H9 (cell line): ENCODE measurements at regions not wholly inside any gene's neighbourhood (a gene's known extent, or its start where the extent isn't known, plus 50 kb on each side); places are given as distances from the start of the nearest gene placed in this dataset.

Experiments
- DNase-seq: peaks from one replicate; pipeline ENCODE4 v3.0.0-alpha.2; 2017
- H2AFZ ChIP-seq: one replicate; pipeline ENCODE4 v1.6.1; 2013; ENCODE audit warnings: mild to moderate bottlenecking, low read length, control low read depth, moderate library complexity
- H2AK5ac ChIP-seq: 2 replicates; pipeline ENCODE4 v1.6.1; 2013; ENCODE audit warnings: low read length, control low read depth, mixed read lengths; ENCODE audit not compliant: insufficient read length
- H2BK120ac ChIP-seq: one replicate; pipeline ENCODE4 v1.6.1; 2013; ENCODE audit warnings: low read depth, mild to moderate bottlenecking, low read length, control low read depth, inconsistent platforms; ENCODE audit not compliant: poor library complexity, severe bottlenecking
- H2BK12ac ChIP-seq: 2 replicates; pipeline ENCODE4 v1.6.1; 2013; ENCODE audit warnings: low read length, control low read depth, mixed read lengths, low read depth; ENCODE audit not compliant: insufficient read length
- H2BK15ac ChIP-seq: 2 replicates; pipeline ENCODE4 v1.6.1; 2013; ENCODE audit warnings: low read depth, low read length, control low read depth
- H2BK20ac ChIP-seq: one replicate; pipeline ENCODE4 v1.6.1; 2013; ENCODE audit warnings: low read depth, mild to moderate bottlenecking, low read length, control low read depth, inconsistent platforms; ENCODE audit not compliant: poor library complexity, severe bottlenecking
- H2BK5ac ChIP-seq: 2 replicates; pipeline ENCODE4 v1.6.1; 2013; ENCODE audit warnings: low read length, control low read depth, mixed read lengths; ENCODE audit not compliant: insufficient read length
- H3K14ac ChIP-seq: 2 replicates; pipeline ENCODE4 v1.6.1; 2013; ENCODE audit warnings: low read length, control low read depth; ENCODE audit not compliant: insufficient read depth
- H3K18ac ChIP-seq: 2 replicates; pipeline ENCODE4 v1.6.1; 2013; ENCODE audit warnings: low read depth, mild to moderate bottlenecking, mixed read lengths, low read length, control low read depth; ENCODE audit not compliant: insufficient read length
- H3K23ac ChIP-seq: 2 replicates; pipeline ENCODE4 v1.6.1; 2013; ENCODE audit warnings: low read length, control low read depth, mixed read lengths, low read depth; ENCODE audit not compliant: insufficient read length
- H3K23me2 ChIP-seq: 2 replicates; pipeline ENCODE4 v1.6.1; 2013; ENCODE audit warnings: low read depth, mild to moderate bottlenecking, mixed read lengths, low read length, control low read depth; ENCODE audit not compliant: insufficient read length, poor library complexity, severe bottlenecking
- H3K27ac ChIP-seq: 2 replicates; pipeline ENCODE4 v1.5.1; 2013; ENCODE audit warnings: low read length, control low read depth, mixed read lengths, low read depth; ENCODE audit not compliant: insufficient read length
- H3K27me3 ChIP-seq: 2 replicates; pipeline ENCODE4 v1.6.1; 2013; ENCODE audit warnings: low read length, control low read depth, inconsistent platforms; ENCODE audit not compliant: insufficient read depth
- H3K4ac ChIP-seq: 2 replicates; pipeline ENCODE4 v1.6.1; 2013; ENCODE audit warnings: low read depth, mild to moderate bottlenecking, control low read depth, inconsistent platforms, low read length, moderate library complexity
- H3K4me1 ChIP-seq: 2 replicates; pipeline ENCODE4 v1.6.1; 2013; ENCODE audit warnings: low read length, control low read depth, inconsistent platforms; ENCODE audit not compliant: insufficient read depth
- H3K4me2 ChIP-seq: 2 replicates; pipeline ENCODE4 v1.6.1; 2013; ENCODE audit warnings: low read length, control low read depth, mixed read lengths; ENCODE audit not compliant: insufficient read length, insufficient read depth
- H3K56ac ChIP-seq: 2 replicates; pipeline ENCODE4 v1.6.1; 2013; ENCODE audit warnings: low read depth, mild to moderate bottlenecking, mixed read lengths, low read length, control low read depth; ENCODE audit not compliant: insufficient read length
- H3K79me1 ChIP-seq: 2 replicates; pipeline ENCODE4 v1.6.1; 2013; ENCODE audit warnings: low read depth, mild to moderate bottlenecking, moderate library complexity, low read length, control low read depth, inconsistent platforms; ENCODE audit not compliant: insufficient read depth, poor library complexity, severe bottlenecking
- H3K79me2 ChIP-seq: 2 replicates; pipeline ENCODE4 v1.6.1; 2013; ENCODE audit warnings: low read length, control low read depth, inconsistent platforms; ENCODE audit not compliant: insufficient read depth
- H3K9ac ChIP-seq: 2 replicates; pipeline ENCODE4 v1.6.1; 2013; ENCODE audit warnings: low read length, control low read depth, mixed read lengths; ENCODE audit not compliant: insufficient read length; ENCODE audit errors: extremely low read depth
- H3K9me3 ChIP-seq: one replicate; pipeline ENCODE4 v1.6.1; 2013; ENCODE audit warnings: low read depth, low read length, inconsistent platforms; ENCODE audit not compliant: control insufficient read depth
- H3T11ph ChIP-seq: one replicate; pipeline ENCODE4 v1.6.1; 2013; ENCODE audit warnings: mild to moderate bottlenecking, low read length, control low read depth, inconsistent platforms
- H4K20me1 ChIP-seq: one replicate; pipeline ENCODE4 v1.6.1; 2013; ENCODE audit not compliant: control insufficient read depth, insufficient read length, insufficient read depth
- H4K5ac ChIP-seq: 2 replicates; pipeline ENCODE4 v1.6.1; 2013; ENCODE audit warnings: low read depth, mild to moderate bottlenecking, mixed read lengths, low read length, control low read depth; ENCODE audit not compliant: insufficient read length
- H4K8ac ChIP-seq: replicated peaks from 2 replicates; pipeline ENCODE4 v1.6.1; 2013; ENCODE audit warnings: low read length, control low read depth, mixed read lengths, low read depth; ENCODE audit not compliant: insufficient read length
- H4K91ac ChIP-seq: 2 replicates; pipeline ENCODE4 v1.6.1; 2013; ENCODE audit warnings: low read depth, mild to moderate bottlenecking, moderate library complexity, mixed read lengths, low read length, control low read depth; ENCODE audit not compliant: insufficient read length
- H3K27ac Mint-ChIP-seq, 3 experiments: 2 replicates in 2 of 3; 3 replicates in 1 of 3; pipeline ENCODE4 v1.8.0; 2020 to 2021; ENCODE audit warnings: mixed read lengths in 3 of 3, mild to moderate bottlenecking in 1 of 3, moderate library complexity in 1 of 3
- H3K27me3 Mint-ChIP-seq: 2 replicates; pipeline ENCODE4 v1.8.0; 2021; ENCODE audit warnings: low read depth, mild to moderate bottlenecking, moderate library complexity, mixed read lengths
- H3K36me3 Mint-ChIP-seq, 3 experiments: 2 replicates in 2 of 3; 3 replicates in 1 of 3; pipeline ENCODE4 v1.8.0; 2020 to 2021; ENCODE audit warnings: low read depth in 3 of 3, mixed read lengths in 3 of 3; ENCODE audit not compliant: insufficient read depth in 1 of 3
- H3K4me1 Mint-ChIP-seq, 2 experiments: 2 replicates each; pipeline ENCODE4 v1.8.0; 2020; ENCODE audit warnings: mixed read lengths in 2 of 2
- H3K4me3 Mint-ChIP-seq, 2 experiments: 2 replicates in 1 of 2; 3 replicates in 1 of 2; pipeline ENCODE4 v1.8.0; 2020 to 2021; ENCODE audit warnings: mild to moderate bottlenecking in 2 of 2, mixed read lengths in 2 of 2, moderate library complexity in 1 of 2
- H3K9me3 Mint-ChIP-seq, 2 experiments: 2 replicates in 1 of 2; 3 replicates in 1 of 2; pipeline ENCODE4 v1.8.0; 2020; ENCODE audit warnings: mild to moderate bottlenecking in 2 of 2, mixed read lengths in 2 of 2, moderate library complexity in 1 of 2
- WGBS: extraction: QIAGEN DNeasy Blood & Tissue Kit; methylation state at CpG from one replicate; pipeline ENCODE4 v1.1.7; 2013; ENCODE audit warnings: missing lambda C conversion rate, low lambda C conversion rate, mixed read lengths; ENCODE audit not compliant: insufficient read length; ENCODE audit errors: extremely low coverage; 5-methylcytosine and 5-hydroxymethylcytosine counted together
- TF ChIP-seq, protein P1 (sequence below): fragments of 200-600 bp; sonication (generic); conservative IDR thresholded peaks from 3 replicates; pipeline ENCODE4 v1.8.0; 2021; ENCODE audit warnings: antibody characterized with exemption, mild to moderate bottlenecking

DNA sequence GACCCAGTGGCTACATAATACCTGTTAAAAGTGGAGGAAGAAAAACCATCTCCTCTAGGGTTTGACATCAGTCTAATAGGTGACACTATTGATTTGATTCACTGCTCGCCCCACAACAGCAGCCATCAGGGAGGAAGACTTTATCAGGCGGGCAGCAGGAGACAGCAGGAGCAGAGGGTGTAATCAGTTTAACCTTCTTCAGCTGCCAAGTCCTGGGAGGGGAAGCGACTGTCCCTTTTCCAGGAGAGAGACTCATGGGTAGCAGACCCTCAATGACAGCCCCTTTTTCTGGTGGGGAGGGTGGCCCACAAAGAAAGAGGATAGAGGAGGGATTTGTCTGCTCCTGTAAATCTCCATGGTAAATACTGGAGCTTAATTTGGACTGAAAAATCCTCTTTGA, 291.8 kb downstream of the HAPSTR1 start:
- WGBS, result no CpG with 5 or more reads among the region's 3 CpGs
- H2AFZ ChIP-seq, result no peak overlapping the region
- H4K91ac ChIP-seq, result no peak overlapping the region
- no peak overlapping the region for H2BK15ac ChIP-seq
- peaks cover 4 to 9% of the 10 kb centered on the region in 2 experiments; a peak in 2 of 4 replicates for H3K4me1 Mint-ChIP-seq
- H3K23ac ChIP-seq, result no peak overlapping the region
- no peak overlapping the region for H3K4me3 Mint-ChIP-seq
- no peaks in the 10 kb centered on the region for H4K20me1 ChIP-seq
- H3K4me1 ChIP-seq, result no peaks in the 10 kb centered on the region
- H3T11ph ChIP-seq, result no peak overlapping the region
- H2BK12ac ChIP-seq, result no peak overlapping the region
- H3K4ac ChIP-seq, result no peak overlapping the region
- DNase-seq, result no peak
- no peaks in the 10 kb centered on the region; the same call in 1 of the 2 replicates for H3K27me3 Mint-ChIP-seq
- TF ChIP-seq, protein P1, sequence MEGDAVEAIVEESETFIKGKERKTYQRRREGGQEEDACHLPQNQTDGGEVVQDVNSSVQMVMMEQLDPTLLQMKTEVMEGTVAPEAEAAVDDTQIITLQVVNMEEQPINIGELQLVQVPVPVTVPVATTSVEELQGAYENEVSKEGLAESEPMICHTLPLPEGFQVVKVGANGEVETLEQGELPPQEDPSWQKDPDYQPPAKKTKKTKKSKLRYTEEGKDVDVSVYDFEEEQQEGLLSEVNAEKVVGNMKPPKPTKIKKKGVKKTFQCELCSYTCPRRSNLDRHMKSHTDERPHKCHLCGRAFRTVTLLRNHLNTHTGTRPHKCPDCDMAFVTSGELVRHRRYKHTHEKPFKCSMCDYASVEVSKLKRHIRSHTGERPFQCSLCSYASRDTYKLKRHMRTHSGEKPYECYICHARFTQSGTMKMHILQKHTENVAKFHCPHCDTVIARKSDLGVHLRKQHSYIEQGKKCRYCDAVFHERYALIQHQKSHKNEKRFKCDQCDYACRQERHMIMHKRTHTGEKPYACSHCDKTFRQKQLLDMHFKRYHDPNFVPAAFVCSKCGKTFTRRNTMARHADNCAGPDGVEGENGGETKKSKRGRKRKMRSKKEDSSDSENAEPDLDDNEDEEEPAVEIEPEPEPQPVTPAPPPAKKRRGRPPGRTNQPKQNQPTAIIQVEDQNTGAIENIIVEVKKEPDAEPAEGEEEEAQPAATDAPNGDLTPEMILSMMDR, result no peak
- H2AK5ac ChIP-seq, result no peak overlapping the region
- no peaks in the 10 kb centered on the region for H3K79me2 ChIP-seq
- H2BK5ac ChIP-seq, result no peak overlapping the region
- no peak overlapping the region for H3K56ac ChIP-seq
- no peak overlapping the region for H3K4me2 ChIP-seq
- no peak overlapping the region for H3K27ac ChIP-seq
- no peak overlapping the region for H2BK20ac ChIP-seq
- H4K8ac ChIP-seq, result no peak overlapping the region
- H2BK120ac ChIP-seq, result no peak overlapping the region
- H3K14ac ChIP-seq, result no peak overlapping the region
- H3K27ac Mint-ChIP-seq, result no peak overlapping the region
- no peaks in the 10 kb centered on the region for H3K9me3 ChIP-seq
- no peaks in the 10 kb centered on the region for H3K27me3 ChIP-seq
- peaks cover 7 to 15% of the 10 kb centered on the region in 2 experiments; a peak in 2 of 5 replicates for H3K9me3 Mint-ChIP-seq
- H3K36me3 Mint-ChIP-seq, result peaks cover 0 to 9% (median 1%) of the 10 kb centered on the region in 3 experiments; a peak in 4 of 7 replicates
- no peaks in the 10 kb centered on the region for H3K23me2 ChIP-seq
- H3K79me1 ChIP-seq, result no peaks in the 10 kb centered on the region
- H4K5ac ChIP-seq, result no peak overlapping the region
- no peak overlapping the region for H3K9ac ChIP-seq
- no peak overlapping the region for H3K18ac ChIP-seq
